OCI-LY7 (cell line): ENCODE measurements at regions not wholly inside any gene's neighbourhood (a gene's known extent, or its start where the extent isn't known, plus 50 kb on each side); places are given as distances from the start of the nearest gene placed in this dataset.

Experiments
- CTCF ChIP-seq: fragments of 200-600 bp; sonication (generic); conservative IDR thresholded peaks from 2 replicates; pipeline ENCODE4 v1.5.1; 2014; ENCODE audit warnings: mild to moderate bottlenecking, antibody characterized with exemption, low read length, moderate library complexity, mixed read lengths
- EZH2phosphoT487 ChIP-seq: fragments of 200-600 bp; sonication (generic); IDR thresholded peaks from 2 replicates; pipeline ENCODE4 v1.6.1; 2018; ENCODE audit warnings: low read depth, borderline replicate concordance, mild to moderate bottlenecking, mixed run types, antibody characterized with exemption, low read length, moderate library complexity, mixed read lengths

GRCh38 chr2:7417845-7418742, 500.9 kb downstream of the RNF144A start:
- TF ChIP-seq CTCF (no peak), EZH2phosphoT487 (no peak)
